ENCODE measurements at regions not wholly inside any gene's neighbourhood (a gene's known extent, or its start where the extent isn't known, plus 50 kb on each side); places are given as distances from the start of the nearest gene placed in this dataset.
"Not testable (repeated sequence)": the region's sequence is repeated elsewhere in the genome, so short reads cannot be mapped to it uniquely, and the experiment has no call there.

DNA sequence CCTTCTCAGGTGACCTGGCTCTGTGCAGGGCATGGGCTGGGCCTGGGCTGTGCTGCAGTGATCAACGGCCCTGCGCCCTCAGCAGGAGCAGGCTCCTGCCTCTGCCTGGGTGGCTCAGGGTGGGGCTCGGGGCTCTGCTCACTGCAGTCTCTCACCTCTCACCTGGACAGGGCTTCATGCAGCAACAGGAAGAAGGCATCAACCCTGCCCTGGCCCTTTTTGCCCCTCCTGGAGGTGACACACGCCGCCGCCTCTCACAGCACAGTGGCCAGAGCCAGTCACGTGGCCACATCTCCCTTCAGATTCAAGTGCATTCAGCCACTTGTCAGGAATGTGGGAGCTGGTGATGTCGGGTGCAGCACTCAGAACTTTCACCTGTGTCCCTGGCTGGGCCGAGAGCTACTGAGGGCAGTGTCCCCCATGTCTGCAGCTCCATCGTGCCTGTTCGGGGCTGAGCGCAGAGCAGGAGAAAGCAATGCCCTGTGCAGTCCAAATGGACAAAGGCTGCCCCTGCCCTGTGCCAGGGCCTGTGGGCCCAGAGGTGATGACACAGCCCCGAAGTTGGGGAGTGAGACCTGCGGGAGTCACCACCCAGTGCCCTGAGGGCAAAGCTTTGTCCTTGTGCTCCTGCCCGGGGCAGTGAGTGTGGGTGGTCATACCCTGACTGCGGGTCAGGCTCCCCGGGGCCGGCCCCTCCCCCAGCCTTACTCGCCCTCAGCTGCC is 314.0 kb downstream of the PTPRU start:
- no peak for DNase-seq (ENCODE audit: low read depth in 2 of 2)

GRCh38 chr1:29549728-29550118 is 313.4 kb downstream of the PTPRU start:
- DNase-seq (ENCODE audit: low read depth in 2 of 2) = not testable (repeated sequence)

DNA sequence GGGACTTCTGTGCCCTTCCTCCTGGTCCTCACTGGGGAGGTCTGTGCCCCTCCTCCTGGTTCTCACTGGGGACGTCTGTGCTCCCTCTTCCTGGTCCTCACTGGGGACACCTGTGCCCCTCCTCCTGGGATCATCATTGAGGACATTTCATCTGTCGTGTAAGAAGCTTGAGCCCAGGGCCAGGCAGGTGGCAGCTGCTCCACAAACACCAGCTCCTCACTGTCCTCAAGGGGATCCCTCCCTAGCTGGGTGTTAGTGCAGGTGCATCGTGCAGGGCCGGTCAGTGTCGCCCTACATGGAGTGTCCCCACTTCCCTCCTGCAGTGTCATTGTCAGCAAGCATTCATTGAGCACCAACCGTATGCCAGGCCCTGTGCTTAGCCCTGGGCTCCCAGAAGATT is 312.7 kb downstream of the PTPRU start:
- no peak for DNase-seq (ENCODE audit: low read depth in 2 of 2)

DNA sequence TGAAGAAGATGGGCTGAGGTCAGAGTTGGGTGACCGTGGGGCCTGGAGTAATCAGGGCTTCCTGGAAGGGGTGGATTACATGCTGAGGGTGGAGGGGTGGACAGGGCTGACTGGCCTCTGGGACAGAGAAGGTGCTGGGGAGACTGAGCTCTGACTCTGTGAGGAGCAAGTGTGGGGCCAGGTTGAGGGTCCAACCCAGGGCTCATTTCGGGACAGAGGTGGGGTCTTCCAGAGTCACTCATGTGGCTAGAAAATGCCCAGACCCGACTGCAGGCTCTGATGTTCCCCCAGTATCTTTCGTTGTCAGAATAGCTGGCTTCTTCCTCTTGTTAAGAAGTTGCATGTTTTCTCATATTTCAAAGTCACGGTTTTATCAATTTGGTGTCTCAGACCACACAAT is 311.8 kb downstream of the PTPRU start:
- DNase-seq (ENCODE audit: low read depth in 2 of 2) = no peak

DNA sequence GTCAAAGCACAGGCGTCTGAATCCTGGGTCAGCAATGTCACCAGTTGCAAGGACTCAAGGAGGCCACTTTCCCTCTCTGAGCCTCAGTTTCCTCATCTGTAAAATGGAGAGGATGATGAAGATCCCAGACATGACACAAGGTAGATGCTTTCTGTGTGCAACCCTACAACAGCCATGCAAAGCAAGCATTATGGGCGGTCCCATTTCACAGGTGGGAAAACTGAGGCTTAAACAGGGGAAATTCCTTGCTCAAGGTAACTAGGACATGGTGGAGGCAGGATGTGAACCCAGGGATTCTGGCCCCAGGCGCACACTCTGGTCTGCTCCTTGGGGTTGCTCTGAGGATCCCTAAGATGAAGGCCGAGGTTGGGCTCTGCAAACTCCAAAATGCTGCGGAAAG is 311.0 kb downstream of the PTPRU start:
- DNase-seq (ENCODE audit: low read depth in 2 of 2) = no peak

- no peak for DNase-seq (ENCODE audit: low read depth in 2 of 2)
These were observed 310.2 kb downstream of the PTPRU start for GRCh38 chr1:29546496-29546895.

DNA sequence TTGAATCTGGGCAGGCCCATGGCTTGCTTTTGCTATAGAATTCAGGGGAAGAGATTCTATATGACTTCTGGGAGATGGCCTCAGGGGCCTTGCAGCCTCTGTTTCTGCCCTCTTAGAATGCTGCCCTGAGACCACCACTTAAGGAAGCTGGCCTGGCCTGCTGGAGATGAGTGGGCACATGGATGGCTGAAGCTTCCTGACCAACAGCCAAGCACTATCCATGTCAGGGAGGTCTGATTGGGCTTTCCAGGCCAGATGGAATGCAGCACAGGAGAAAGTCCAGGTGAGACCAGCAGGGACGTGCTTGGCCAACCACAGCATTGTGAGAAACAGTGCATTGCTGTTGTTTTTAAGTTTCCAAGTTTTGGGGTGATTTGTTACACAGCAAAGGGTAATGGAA is 308.1 kb downstream of the PTPRU start:
- no peak for DNase-seq (ENCODE audit: low read depth in 2 of 2)

- no peak for DNase-seq (ENCODE audit: low read depth in 2 of 2)
These were observed 307.3 kb downstream of the PTPRU start for GRCh38 chr1:29543586-29543985.

- DNase-seq (ENCODE audit: low read depth in 2 of 2) = peak in 1 of 2 donors; percentile 14
These were observed 306.2 kb downstream of the PTPRU start for GRCh38 chr1:29542548-29542947.

GRCh38 chr1:29541631-29542030 is 305.3 kb downstream of the PTPRU start:
- DNase-seq (ENCODE audit: low read depth in 2 of 2) = no peak

- no peak for DNase-seq (ENCODE audit: low read depth in 2 of 2)
These were observed 304.6 kb downstream of the PTPRU start for GRCh38 chr1:29540801-29541357.

DNA sequence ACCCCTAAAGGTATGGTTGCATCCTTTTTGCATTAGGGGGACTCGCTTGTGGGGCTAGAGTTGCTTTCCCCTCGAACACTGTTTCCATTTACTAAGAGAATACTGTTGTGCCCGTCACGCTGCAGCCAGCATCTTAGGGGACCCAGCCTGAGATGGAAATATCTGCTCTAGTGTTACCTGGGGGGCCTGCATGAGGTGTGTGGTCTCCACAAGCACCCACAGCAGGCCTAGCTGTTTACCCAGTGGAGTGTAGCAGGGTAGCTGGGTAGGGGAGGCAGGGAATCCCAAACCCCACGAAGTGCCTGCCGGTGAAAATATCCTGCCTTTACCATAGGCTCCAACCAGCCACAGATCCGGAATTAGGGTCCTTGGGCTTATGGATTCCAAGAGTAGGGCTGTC is 303.6 kb downstream of the PTPRU start:
- no peak for DNase-seq (ENCODE audit: low read depth in 2 of 2)

DNA sequence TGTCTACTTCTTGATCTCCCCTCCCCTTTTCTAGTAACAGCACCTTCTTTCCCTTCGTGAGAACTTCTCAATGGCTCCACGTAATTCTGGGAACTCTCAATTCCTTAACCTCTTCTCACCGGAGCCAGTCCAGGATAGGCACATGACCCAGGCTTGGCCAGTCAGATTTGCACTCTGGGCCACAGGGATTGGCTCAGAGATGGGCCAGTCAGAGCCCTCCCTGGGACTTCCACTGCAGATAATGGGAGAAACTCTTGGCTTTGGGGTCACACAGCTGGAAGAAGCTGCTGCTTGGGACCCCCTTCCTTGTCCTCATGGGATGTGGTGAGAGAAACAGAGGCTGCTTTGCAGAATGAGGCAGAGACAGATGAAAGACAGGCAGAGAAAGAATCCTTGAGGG is 302.3 kb downstream of the PTPRU start:
- DNase-seq (ENCODE audit: low read depth in 2 of 2) = no peak

DNA sequence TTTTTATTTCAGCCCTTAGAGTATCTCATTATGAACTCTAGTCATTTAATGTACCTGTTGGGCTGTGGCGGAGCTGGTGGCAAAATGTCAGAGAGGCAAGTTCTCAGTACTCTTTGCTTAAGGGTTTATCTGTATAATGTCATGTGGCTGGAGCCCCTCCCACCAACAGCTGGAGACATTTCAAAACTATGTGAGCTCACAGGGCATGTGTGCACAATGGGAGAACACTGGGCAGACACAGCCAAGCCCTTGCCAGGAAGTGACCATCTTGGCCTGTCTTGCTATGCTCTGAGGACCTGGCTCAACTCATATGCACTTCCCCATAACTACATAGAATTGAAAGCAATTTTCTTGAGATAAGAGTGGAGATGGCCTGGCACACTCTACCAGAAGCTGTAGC is 296.4 kb downstream of the PTPRU start:
- peak in 1 of 2 donors; percentile 10 for DNase-seq (ENCODE audit: low read depth in 2 of 2)

GRCh38 chr1:29532285-29532684 is 296.0 kb downstream of the PTPRU start:
- no peak for DNase-seq (ENCODE audit: low read depth in 2 of 2)

DNA sequence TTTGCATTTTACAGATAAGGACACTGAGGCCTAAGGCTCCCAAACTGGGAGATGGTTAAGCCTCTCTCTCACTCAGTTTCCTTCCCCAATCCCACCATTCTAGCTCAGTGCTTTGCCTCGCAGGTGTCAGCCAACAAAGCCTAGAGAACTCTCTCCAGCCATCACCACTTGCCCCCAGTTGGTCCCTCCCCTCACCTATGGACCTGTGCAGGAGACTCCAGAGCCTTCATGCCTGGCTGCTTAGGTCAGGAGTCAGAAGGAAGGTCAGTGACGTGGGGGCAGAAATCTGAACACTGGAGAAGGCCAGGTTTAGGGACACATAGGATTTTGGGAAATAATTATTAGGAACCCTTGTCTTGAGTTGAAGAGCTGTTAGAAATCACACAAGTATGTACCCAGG is 295.3 kb downstream of the PTPRU start:
- no peak for DNase-seq (ENCODE audit: low read depth in 2 of 2)

DNA sequence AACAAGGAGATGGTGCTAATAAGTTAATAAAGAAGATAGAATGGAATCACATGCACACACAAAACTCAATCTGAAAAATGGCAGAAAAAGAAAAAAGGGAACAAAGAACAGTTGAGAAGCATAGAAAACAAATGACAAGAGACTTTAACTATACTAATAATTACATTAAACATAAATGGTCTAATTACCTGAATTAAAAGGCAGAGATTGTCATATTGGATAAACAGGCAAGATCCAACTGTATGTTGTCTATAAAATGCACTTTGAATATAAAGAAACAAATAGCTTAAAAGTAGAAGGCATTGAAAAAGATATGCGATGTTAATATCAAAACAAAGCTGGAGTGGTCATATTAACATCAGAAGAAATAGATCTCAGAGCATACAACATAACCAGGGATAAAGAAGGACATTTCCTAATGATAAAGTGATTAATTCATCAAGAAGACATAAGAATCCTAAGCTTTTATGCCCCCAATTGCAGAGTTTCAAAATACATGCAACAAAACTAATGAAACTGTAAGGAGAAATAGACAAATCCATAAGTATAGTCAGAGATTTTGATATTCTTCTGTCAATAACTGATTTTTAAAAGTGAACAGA is 293.5 kb downstream of the PTPRU start:
- DNase-seq (ENCODE audit: low read depth in 2 of 2) = no peak

DNA sequence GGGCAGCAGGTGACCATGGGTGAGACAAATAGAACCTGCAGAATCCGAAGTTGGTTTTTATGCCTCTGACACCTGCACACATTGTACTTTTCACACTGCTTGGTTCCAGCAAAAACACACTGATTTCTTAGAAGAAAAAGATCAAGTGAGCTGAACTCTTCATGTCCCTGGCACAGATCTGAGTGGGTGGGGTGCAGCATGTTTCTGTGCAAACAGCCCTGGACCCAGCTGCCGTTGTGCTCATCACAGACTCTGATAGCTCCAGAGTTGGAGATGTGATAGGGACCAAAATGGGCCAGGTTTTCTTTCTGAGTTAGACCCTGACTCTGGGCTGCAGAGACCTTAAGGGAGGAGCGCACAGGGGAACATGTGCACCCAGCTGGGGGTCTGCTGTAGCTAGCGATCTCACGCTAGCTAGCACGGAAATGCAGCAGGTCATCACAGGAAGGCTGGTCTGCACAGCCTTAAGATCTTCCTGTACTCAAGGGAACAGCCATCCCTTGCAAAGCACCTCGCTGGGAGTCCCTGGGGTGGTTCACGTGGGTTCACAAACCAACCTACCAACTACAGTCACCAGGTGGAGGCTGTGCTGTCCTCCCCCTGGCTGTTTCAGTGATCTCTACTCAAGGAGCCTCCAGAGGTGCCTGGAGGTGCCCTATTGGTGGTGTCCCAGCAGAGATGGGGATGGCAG is 291.1 kb downstream of the PTPRU start:
- DNase-seq (ENCODE audit: low read depth in 2 of 2) = no peak

DNA sequence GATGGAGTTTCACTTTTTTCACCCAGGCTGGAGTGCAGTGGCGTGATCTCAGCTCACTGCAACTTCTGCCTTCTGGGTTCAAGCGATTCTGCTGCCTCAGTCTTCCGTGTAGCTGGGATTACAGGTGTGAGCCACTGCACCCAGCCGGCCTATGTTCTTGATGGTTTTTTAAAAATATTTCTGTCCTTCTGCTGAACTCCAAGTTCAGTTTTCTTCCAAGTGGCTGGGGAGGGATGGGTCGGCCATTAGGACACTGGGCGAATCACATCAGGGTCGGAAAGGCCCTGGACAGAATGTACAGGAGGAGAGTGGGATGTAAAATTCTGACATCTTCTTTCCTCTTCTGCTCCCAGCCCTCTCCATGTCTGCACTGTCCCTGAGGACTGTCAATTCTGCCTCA is 289.6 kb downstream of the PTPRU start:
- DNase-seq (ENCODE audit: low read depth in 2 of 2) = no peak

DNA sequence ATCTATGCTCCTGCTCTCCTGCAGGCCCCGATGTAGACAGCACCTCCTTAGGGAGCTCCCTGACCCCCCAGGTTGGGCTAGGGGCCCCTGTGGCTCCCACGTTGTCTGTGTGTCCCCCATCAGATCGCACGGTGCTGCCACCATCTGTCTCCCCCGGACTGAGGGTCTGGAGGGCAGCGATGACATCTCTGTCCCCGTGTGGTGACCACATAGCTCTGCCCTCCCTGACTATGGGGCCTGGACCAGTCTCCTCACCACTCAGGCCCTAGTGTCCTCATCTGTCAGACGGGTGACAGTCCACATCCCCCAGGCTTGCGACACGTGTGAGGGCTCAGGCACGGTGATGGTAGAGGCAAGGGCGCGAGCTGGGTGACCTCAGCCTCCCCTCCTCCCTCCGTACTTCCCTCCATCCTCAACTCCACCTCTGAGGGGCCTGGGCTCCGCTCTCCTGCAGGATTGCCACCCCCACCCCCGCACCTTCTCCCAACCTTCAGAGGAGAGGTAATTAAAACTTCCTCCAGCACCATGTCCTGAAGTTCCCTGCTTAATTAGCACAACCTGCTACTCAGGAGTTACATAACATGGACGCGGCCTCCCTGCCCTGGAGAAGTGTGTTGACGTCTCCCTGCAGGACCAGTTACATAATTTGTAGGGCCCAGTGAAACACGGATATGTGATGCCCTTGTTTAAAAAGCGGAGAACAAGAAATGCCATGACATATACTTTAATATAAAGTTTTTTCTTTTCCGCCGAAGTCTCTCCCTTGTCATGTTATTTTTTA is 288.2 kb downstream of the PTPRU start:
- no peak for DNase-seq (ENCODE audit: low read depth in 2 of 2)

DNA sequence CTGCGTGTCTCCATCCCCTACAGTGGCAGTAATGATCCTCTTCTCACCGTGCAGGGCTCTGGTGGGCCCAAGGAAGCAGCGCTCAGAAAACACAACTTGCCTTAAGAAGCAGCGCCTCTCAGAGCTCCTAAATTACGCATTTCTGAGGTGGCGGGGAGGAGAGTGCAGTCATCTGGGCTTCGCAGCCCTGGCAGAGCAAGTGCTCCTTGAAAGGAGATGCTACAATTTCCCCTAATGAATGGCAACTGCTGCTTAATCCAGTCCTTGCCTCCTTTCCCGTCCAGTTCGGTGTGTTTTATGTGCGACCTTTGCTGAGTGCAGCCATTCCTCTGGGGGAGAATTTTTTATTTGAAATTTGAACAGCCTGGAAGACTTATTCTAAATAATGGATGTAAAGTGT is 287.3 kb downstream of the PTPRU start:
- no peak for DNase-seq (ENCODE audit: low read depth in 2 of 2)

DNA sequence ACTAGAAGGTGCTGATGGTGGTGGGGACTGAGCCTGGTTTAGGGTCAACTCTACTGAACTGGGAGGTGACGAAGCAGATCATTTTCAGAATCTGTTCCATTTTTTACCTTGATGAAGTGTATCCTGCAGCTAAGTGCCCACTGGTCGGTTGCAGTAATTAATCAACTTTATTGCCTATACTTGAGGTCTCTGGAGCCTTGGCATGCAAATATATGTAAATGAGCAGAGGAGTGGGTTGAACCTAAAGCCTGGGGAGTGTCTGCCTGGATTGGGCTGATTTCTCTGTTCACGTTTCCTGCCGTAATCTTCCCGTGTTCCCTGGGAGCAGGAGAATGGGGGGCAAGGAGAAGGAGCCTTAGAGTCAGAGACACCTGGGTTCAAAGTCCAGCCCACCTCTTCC is 286.8 kb downstream of the PTPRU start:
- DNase-seq (ENCODE audit: low read depth in 2 of 2) = no peak

Measured in lung microvascular endothelial cell (primary cell).